Activated CD4-positive, alpha-beta T cell treated with anti-CD3 and anti-CD28 coated beads, Interleukin-2, Interleukin-4, amounts not matched to agents 100 ng/mL and 50 ng/mL, durations not matched to agents 16 hours and 8 hours (primary cell): ENCODE measurements at regions not wholly inside any gene's neighbourhood (a gene's known extent, or its start where the extent isn't known, plus 50 kb on each side); places are given as distances from the start of the nearest gene placed in this dataset.
"Not testable (repeated sequence)": the region's sequence is repeated elsewhere in the genome, so short reads cannot be mapped to it uniquely, and the experiment has no call there.

Source experiments
- DNase-seq: peaks from one replicate; pipeline ENCODE4 v3.0.0-alpha.2; 2020; ENCODE audit warnings: low spot score

DNA sequence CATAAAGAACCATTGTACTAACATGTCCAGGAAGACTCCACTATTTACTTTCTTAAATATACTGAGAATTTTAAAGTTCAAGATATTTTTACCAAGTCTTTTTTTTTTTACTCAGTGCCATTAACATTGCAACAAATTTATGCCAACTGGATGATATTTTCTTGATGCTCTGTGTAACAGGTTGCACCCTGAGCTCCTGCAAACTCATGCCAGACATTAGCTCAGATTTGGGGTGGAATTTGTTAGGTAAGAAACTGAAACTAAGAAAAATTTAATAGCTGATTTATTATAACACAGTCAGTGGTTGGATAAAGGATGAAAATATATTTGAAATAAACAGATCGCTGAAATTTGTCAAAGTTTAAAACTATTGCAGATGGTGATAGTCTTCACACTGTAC is 228.6 kb upstream of the SPHKAP start:
- DNase-seq: no peak

DNA sequence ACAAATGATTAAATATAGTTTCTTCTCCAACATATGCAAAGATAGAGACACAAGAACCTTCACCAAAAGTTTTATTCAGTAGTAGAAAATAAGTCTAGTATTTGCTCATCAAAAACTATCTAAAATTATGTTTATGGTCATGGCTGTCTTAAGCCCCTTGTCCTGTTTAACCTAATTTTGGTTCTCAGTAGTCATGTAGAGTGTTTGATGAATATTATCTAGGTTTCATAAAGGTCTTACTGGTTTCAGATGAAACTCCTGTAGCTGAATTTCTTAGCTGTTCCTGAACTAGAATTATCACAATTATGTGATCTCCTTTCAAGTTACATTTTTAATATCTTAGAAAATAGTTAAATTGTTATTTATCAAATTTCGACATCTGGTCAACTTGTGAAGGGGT is 228.0 kb upstream of the SPHKAP start:
- DNase-seq: no peak

GRCh38 chr2:228408529-228409227 is 227.2 kb upstream of the SPHKAP start:
- DNase-seq: no peak

- DNase-seq: no peak
Measured at GRCh38 chr2:228407821-228408220, 226.3 kb upstream of the SPHKAP start.

GRCh38 chr2:228401065-228401912 is 219.8 kb upstream of the SPHKAP start:
- DNase-seq: peak; percentile 1

- DNase-seq: no peak
Measured at GRCh38 chr2:228387776-228388175, 206.3 kb upstream of the SPHKAP start.

DNA sequence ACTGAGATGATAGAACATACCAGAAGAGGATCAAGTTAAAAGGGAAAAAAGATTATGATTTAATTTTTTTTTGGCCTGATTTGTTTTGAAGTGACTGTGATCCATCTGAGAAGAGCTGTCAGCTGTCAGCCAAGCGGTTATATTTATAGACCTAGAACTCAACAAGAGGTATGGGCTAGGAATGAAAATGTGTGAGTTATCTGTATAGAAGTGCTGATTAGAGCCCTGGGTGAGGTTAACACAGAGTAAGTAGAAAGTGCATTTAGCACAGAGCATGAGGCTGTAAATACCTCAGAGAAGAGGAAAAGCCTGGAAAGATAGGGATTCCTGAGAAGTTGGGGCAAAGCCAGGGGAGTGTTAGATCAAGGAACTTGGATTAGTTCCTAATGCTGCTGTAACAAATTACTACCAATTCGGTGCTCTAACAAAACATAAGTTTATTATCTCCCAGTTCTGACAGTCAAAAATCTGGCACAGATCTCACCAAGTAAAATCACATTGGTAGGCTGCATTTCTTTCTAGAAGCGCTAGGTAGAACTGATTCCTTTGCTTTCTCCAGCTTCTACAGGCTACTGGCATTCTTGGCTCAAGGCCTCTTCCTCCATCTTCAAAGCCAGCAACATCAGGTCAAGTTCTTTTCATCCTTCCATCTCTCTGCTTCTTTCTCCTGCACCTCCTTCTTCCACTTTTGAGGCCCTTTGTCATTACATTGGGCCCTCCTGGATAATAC is 197.4 kb upstream of the SPHKAP start:
- DNase-seq: no peak

GRCh38 chr2:228378233-228378632 is 196.7 kb upstream of the SPHKAP start:
- DNase-seq: no peak

DNA sequence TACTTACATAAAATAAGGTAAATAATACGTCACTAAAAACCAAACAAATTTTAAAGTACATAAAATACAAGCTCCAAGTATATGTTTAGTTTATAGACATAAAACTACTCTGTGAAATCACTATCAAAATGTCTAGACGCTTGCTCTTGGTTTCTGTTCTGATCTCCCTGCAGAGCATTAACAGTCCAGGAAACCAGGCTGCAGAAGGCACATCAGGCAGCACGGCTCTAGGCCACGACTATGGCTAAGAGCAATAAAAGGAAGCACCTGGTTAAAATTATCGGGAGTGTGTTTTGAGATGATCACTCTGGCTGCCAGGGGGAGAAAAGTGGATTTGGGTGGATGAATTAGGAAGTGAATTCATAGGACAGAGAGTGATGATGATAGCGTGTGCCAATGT is 196.0 kb upstream of the SPHKAP start:
- no peak for DNase-seq

- DNase-seq: no peak
Measured at GRCh38 chr2:228374741-228375140, 193.3 kb upstream of the SPHKAP start.

GRCh38 chr2:228373191-228373590 is 191.7 kb upstream of the SPHKAP start:
- no peak for DNase-seq

GRCh38 chr2:228372212-228372611 is 190.7 kb upstream of the SPHKAP start:
- no peak for DNase-seq

- no peak for DNase-seq
Measured at GRCh38 chr2:228369400-228370031, 188.0 kb upstream of the SPHKAP start.

DNA sequence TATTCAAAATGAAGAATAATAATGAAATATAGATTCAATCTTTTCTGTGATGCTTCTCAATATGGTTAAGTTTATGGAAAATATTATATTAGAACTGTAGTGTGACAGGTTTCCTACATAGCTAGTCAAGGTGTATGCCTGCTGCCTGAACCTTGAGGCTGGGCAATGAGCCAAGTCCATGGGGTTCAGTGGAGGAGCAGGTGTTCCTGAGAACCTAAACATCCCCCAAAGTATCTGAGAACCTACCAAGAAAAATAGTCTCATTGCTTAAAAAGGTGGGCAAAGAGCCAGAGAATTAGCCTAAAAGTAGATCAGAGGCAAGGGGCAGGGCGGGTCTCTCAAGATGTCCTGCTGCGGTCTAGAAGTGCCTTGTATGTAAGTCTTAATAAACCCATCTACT is 185.9 kb upstream of the SPHKAP start:
- DNase-seq: no peak

DNA sequence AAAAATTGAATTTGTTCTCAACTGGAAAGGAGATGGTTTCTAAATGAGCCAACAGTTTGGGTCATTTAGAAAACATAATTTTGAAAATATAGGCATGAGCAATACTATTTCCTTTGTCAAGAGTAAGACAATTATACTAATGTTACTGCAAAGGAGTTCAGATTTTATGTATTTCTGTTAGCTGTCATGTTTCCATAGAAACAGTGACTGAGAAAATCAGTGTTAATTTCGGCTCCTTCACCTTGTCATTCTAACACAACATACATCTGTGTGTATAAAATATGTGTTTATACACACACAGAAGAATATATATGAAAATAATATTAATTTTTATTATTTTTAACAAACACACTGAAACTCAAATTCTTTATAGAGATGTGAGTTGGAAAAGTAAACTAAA is 178.0 kb upstream of the SPHKAP start:
- DNase-seq: no peak

DNA sequence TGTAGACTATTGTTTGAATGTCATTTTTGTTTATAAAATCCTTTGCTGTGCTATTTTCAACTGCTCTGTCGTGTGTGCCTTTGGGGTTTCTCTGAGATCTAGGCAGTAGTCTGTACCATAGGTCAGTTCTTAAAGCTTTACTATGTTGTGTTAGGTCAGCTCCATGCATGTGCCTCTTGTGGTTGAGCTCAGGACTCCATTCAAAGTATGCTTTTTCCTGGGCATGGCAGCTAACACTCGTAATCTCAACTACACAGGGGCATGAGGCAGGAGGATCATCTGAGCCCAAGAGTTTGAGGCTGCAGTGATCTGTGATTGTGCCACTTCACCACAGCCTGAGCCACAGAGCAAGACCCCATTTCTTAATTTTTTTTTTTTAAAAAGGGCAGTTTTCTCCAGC is 174.4 kb upstream of the SPHKAP start:
- DNase-seq: no peak

DNA sequence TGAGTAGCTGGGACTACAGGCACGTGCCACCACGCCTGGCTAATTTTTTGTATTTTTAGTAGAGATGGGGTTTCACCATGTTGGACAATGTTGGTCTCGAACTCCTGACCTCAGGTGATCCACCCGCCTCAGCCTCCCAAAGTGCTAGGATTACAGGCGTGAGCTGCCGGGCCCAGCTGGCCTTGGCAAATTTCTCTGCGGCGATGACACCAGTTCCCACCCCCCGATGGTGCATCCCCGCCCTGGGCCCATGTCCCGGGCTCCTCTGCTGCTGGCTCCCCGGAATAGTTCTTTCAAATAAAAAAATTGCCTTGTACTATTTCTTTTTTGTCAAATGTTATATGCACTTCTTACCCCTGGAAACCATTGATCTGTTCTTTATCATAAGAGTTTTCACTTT is 171.5 kb upstream of the SPHKAP start:
- DNase-seq: not testable (repeated sequence)

DNA sequence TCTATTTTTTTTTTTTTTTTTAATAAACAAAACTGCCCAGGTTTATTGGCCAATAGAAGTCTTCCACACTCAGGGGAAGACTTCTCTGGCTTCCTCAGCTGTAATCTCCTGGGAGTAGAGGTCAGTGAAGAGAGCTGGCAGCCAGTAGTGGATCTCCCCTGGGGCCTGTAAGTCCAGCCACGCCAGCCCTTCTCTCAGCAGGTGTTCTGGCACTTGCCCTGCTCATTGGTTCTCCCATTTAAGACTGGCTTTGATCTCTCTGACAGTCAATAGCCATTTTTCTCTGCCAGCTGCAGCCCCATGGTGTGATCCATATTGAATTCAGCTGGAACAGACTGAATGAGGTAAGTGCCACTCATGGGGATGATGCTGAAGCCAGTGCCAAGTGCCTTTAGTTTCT is 170.6 kb upstream of the SPHKAP start:
- DNase-seq: no peak

GRCh38 chr2:228348516-228349064 is 167.1 kb upstream of the SPHKAP start:
- no peak for DNase-seq

DNA sequence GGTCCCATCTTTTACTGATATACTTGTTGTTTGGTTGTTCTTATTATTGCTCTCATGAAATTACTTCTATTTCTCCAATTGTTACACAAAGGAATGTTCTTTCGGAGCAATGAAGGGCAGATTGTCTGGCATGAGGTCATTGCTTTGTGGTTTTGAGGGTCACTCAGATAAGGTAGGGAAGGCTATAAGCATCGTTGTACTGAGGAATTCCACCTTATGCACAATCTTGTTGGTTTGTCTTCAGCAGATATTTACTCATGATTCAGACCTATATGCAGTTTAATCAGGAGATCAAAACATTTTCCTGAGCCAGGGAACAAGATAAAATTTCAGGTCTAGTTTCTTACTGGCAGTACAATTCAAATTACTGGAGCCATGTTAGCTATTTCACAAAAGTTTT is 163.0 kb upstream of the SPHKAP start:
- no peak for DNase-seq

GRCh38 chr2:228339525-228339924 is 158.0 kb upstream of the SPHKAP start:
- DNase-seq: no peak

DNA sequence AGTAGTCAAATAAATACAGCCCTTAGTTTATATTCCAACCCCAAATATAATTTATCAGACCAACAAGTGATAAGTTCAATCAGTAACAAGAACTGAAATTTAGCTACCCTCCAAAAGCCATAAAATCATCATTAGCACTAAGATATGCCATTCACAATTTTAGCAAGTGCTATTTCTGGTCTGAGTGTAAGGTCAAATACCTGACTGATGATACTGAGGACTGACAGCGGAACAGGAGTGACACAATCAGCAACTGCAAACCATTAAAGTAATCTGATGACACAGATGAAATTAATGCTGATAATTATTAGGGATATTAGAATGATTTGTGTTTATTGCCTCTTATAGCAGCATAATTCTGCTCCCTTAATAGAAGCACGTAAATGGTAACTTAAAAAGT is 152.7 kb upstream of the SPHKAP start:
- DNase-seq: no peak
